Astrocyte of the cerebellum (primary cell): ENCODE measurements at regions not wholly inside any gene's neighbourhood (a gene's known extent, or its start where the extent isn't known, plus 50 kb on each side); places are given as distances from the start of the nearest gene placed in this dataset.

ENCODE experiments used
- DNase-seq: peaks from one replicate; pipeline ENCODE4 v3.0.0-alpha.2; 2011; ENCODE audit warnings: low read depth
- H3K4me3 ChIP-seq: 2 replicates; pipeline ENCODE4 v1.5.1; 2011; ENCODE audit warnings: mild to moderate bottlenecking, low read depth, low read length, moderate library complexity
- CTCF ChIP-seq: IDR thresholded peaks from 2 replicates; pipeline ENCODE4 v1.5.1; 2012; ENCODE audit warnings: low read length, low read depth, moderate library complexity, mild to moderate bottlenecking; ENCODE audit errors: missing control alignments
- in situ Hi-C: cut with HindIII; loops from 2 replicates; pipeline ENCODE4 v1.10.0; 2017; ENCODE audit warnings: low sequenced_read_pairs

- H3K4me3 ChIP-seq: no peak overlapping the region
- no peak for DNase-seq
- no peak for TF ChIP-seq CTCF
- in situ Hi-C loops: no loop called here
These were observed 85.7 kb upstream of the INHBA start for GRCh38 chr7:41788556-41788955.

GRCh38 chr7:41787651-41788350, 84.9 kb upstream of the INHBA start:
- DNase-seq: no peak
- no peak overlapping the region for H3K4me3 ChIP-seq
- no peak for TF ChIP-seq CTCF
- in situ Hi-C loops: no loop called here

- in situ Hi-C loops: no loop called here
- DNase-seq: no peak
- TF ChIP-seq CTCF: no peak
- no peak overlapping the region for H3K4me3 ChIP-seq
These were observed 84.1 kb upstream of the INHBA start for GRCh38 chr7:41786944-41787343.

GRCh38 chr7:41786404-41786803, 83.5 kb upstream of the INHBA start:
- in situ Hi-C loops: no loop called here
- DNase-seq: no peak
- TF ChIP-seq CTCF: no peak
- H3K4me3 ChIP-seq: no peak overlapping the region

GRCh38 chr7:41785840-41786239, 83.0 kb upstream of the INHBA start:
- DNase-seq: no peak
- H3K4me3 ChIP-seq: no peak overlapping the region
- in situ Hi-C loops: no loop called here
- no peak for TF ChIP-seq CTCF

GRCh38 chr7:41785265-41785664, 82.4 kb upstream of the INHBA start:
- in situ Hi-C loops: no loop called here
- no peak overlapping the region for H3K4me3 ChIP-seq
- TF ChIP-seq CTCF: no peak
- no peak for DNase-seq

GRCh38 chr7:41779918-41780317, 77.0 kb upstream of the INHBA start:
- H3K4me3 ChIP-seq: no peak overlapping the region
- TF ChIP-seq CTCF: no peak
- in situ Hi-C loops: no loop called here
- no peak for DNase-seq
